Smooth muscle cell (in vitro differentiated cells): ENCODE measurements at regions not wholly inside any gene's neighbourhood (a gene's known extent, or its start where the extent isn't known, plus 50 kb on each side); places are given as distances from the start of the nearest gene placed in this dataset. TPM values are rescaled to one million over a fixed set of nuclear protein-coding genes. Genes with fewer than 3 reads are reported as not detected.

Experiments
- DNase-seq: peaks from one replicate; lab custom pipeline; 2025; ENCODE audit not compliant: unreplicated experiment; lab: John Stamatoyannopoulos, UW
- H2AFZ ChIP-seq: fragments of 200-600 bp; sonication (generic); 2 replicates; pipeline ENCODE4 v1.6.0; 2016; ENCODE audit warnings: antibody characterized with exemption, low read depth, mild to moderate bottlenecking
- H3F3A ChIP-seq: fragments of 200-600 bp; sonication (generic); 2 replicates; pipeline ENCODE4 v1.6.0; 2017; ENCODE audit warnings: antibody characterized with exemption, low read depth
- H3K27ac ChIP-seq: fragments of 200-600 bp; sonication (generic); 2 replicates; pipeline ENCODE4 v1.5.1; 2016; ENCODE audit warnings: low read depth, mild to moderate bottlenecking
- H3K27me3 ChIP-seq: fragments of 200-600 bp; sonication (generic); 2 replicates; pipeline ENCODE4 v1.6.1; 2016; ENCODE audit warnings: low read depth, mild to moderate bottlenecking
- H3K36me3 ChIP-seq: fragments of 200-600 bp; sonication (generic); 2 replicates; pipeline ENCODE4 v1.5.1; 2016; ENCODE audit warnings: low read depth
- H3K4me1 ChIP-seq: fragments of 200-600 bp; sonication (generic); 2 replicates; pipeline ENCODE4 v1.5.1; 2016; ENCODE audit warnings: low read depth
- H3K4me2 ChIP-seq: fragments of 200-600 bp; sonication (generic); 2 replicates; pipeline ENCODE4 v1.6.0; 2016; ENCODE audit warnings: mild to moderate bottlenecking
- H3K4me3 ChIP-seq: fragments of 200-600 bp; sonication (generic); 2 replicates; pipeline ENCODE4 v1.5.1; 2016; ENCODE audit warnings: mild to moderate bottlenecking
- H3K79me2 ChIP-seq: fragments of 200-600 bp; sonication (generic); 2 replicates; pipeline ENCODE4 v1.6.0; 2016; ENCODE audit warnings: low read depth, mild to moderate bottlenecking
- H3K9ac ChIP-seq: fragments of 200-600 bp; sonication (generic); 2 replicates; pipeline ENCODE4 v1.6.0; 2016; ENCODE audit warnings: low read depth
- H3K9me3 ChIP-seq: fragments of 200-600 bp; sonication (generic); replicated peaks from 2 replicates; pipeline ENCODE4 v1.5.1; 2016; ENCODE audit warnings: low read depth
- H4K20me1 ChIP-seq: fragments of 200-600 bp; sonication (generic); 2 replicates; pipeline ENCODE4 v1.6.0; 2016; ENCODE audit warnings: low read depth
- CTCF ChIP-seq: fragments of 200-600 bp; sonication (generic); IDR thresholded peaks from 2 replicates; pipeline ENCODE4 v1.5.1; 2017; ENCODE audit warnings: borderline replicate concordance, mild to moderate bottlenecking, antibody characterized with exemption; ENCODE audit not compliant: insufficient read depth, poor library complexity, severe bottlenecking
- WGBS: methylation state at CpG from one replicate; pipeline ENCODE4 v1.1.7; 2016; ENCODE audit warnings: low lambda C conversion rate; 5-methylcytosine and 5-hydroxymethylcytosine counted together
- small RNA-seq: library from RNA; depleted of rRNA; stranded (forward); fragments of <200 nt; gene quantifications from one replicate; pipeline ENCODE3, GENCODE V24; 2014

DNA sequence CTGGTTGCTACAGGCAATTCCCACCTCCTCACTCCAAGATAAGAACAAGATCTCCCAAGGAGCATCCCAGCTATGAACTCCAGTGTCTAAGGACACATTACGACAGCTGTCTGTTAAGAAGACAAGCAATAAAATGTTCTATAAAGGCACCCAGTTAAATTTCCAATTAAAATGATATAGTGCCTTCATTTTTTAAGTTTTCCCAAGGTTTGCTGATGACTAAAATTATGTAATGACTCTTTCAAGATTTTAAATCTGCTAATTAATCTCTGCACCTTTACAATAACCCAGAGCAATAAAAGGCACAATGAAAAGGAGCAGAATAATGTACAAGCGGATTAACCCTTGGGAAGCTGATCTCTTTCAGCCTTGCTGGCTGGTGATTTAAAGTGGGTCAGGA, 61.6 kb upstream of the REG3G start:
- Histone ChIP-seq H3K27ac (no peak overlapping the region), H3K4me2 (no peak overlapping the region), H3K9ac (no peak overlapping the region), H2AFZ (no peak overlapping the region), H3K27me3 (no peaks in the 10 kb centered on the region), H3K4me1 (no peaks in the 10 kb centered on the region), H3K9me3 (no peaks in the 10 kb centered on the region), H4K20me1 (no peaks in the 10 kb centered on the region), H3K4me3 (no peak overlapping the region), H3K79me2 (no peaks in the 10 kb centered on the region), H3F3A (no peaks in the 10 kb centered on the region), H3K36me3 (no peaks in the 10 kb centered on the region)
- no peak for TF ChIP-seq CTCF
- DNase-seq = no peak
- WGBS = 96% methylated on average over 2 of the region's 2 CpGs

GRCh38 chr2:78967294-78967693, 58.2 kb upstream of the REG3G start:
- no peaks in the 10 kb centered on the region for H3K9me3 ChIP-seq
- no peak for TF ChIP-seq CTCF
- H3K4me3 ChIP-seq = no peak overlapping the region
- H3K9ac ChIP-seq = no peak overlapping the region
- WGBS = 80% methylated on average over 4 of the region's 4 CpGs
- H3K27ac ChIP-seq = no peak overlapping the region
- no peaks in the 10 kb centered on the region for H3F3A ChIP-seq
- H2AFZ ChIP-seq = no peak overlapping the region
- H4K20me1 ChIP-seq = no peaks in the 10 kb centered on the region
- no peaks in the 10 kb centered on the region for H3K4me1 ChIP-seq
- no peak for DNase-seq
- no peaks in the 10 kb centered on the region for H3K36me3 ChIP-seq
- no peak overlapping the region for H3K4me2 ChIP-seq
- no peaks in the 10 kb centered on the region for H3K79me2 ChIP-seq
- no peaks in the 10 kb centered on the region for H3K27me3 ChIP-seq

DNA sequence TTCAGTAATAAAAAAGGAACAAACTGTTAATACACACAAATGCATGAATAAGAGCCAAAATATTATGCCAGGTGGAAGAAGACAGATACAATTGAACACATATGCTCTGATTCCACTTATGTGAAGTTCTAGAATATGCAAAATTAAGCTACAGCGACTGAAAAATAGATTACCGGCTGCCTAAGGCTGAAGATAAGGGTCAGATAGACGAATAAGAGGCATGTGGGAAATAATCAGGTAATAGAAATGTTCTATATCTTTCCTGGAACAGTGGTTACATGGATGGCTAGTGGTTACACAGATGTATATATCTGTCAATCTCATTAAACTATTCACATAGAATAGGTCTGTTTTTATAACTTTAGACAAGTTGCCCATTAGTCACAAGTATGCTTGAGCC, 51.9 kb upstream of the REG3G start:
- H3K9me3 ChIP-seq = no peaks in the 10 kb centered on the region
- H3K79me2 ChIP-seq = no peaks in the 10 kb centered on the region
- no peak for TF ChIP-seq CTCF

More for the DNA sequence above, 51.9 kb upstream of the REG3G start:
- H3K4me1 ChIP-seq = peaks cover 8% of the 10 kb centered on the region
- H3K27ac ChIP-seq = no peak overlapping the region
- WGBS = 92% methylated on average over 3 of the region's 3 CpGs
- no peaks in the 10 kb centered on the region for H3F3A ChIP-seq
- no peaks in the 10 kb centered on the region for H3K36me3 ChIP-seq
- H3K9ac ChIP-seq = no peak overlapping the region
- H4K20me1 ChIP-seq = no peaks in the 10 kb centered on the region
- H3K27me3 ChIP-seq = no peaks in the 10 kb centered on the region
- no peak overlapping the region for H3K4me3 ChIP-seq
- no peak overlapping the region for H2AFZ ChIP-seq
- no peak for DNase-seq
- no peak overlapping the region for H3K4me2 ChIP-seq

Small RNA genes lying in the stretch of these regions (small RNA-seq; reads per million reads assigned to genes)
- gene RNU6-812P (not detected), gene RNU6-827P (not detected)
